Uterus (tissue), 3 donors: ENCODE measurements at regions not wholly inside any gene's neighbourhood (a gene's known extent, or its start where the extent isn't known, plus 50 kb on each side); places are given as distances from the start of the nearest gene placed in this dataset.

Experiments
- DNase-seq, 2 donors: peaks; one replicate each; pipeline ENCODE4 v3.0.0-alpha.2; 2019 to 2020
- H3K27ac ChIP-seq, 2 donors: fragments of 200-600 bp; sonication (generic); 1 replicate in 1 of 2; 2 replicates in 1 of 2; pipeline ENCODE4 v1.5.1; 2016 to 2018
- H3K27me3 ChIP-seq, 2 donors: fragments of 200-600 bp; sonication (generic); one replicate each; pipeline ENCODE4 v1.5.1; 2018 to 2019; ENCODE audit warnings: control low read depth in 1 of 2
- H3K36me3 ChIP-seq, 2 donors: fragments of 200-600 bp; sonication (generic); one replicate each; pipeline ENCODE4 v1.5.1; 2019; ENCODE audit warnings: control low read depth in 1 of 2
- H3K4me1 ChIP-seq, 2 donors: fragments of 200-600 bp; sonication (generic); one replicate each; pipeline ENCODE4 v1.5.1; 2018 to 2019; ENCODE audit warnings: control low read depth in 1 of 2
- H3K4me3 ChIP-seq, 2 donors: fragments of 200-600 bp; sonication (generic); 1 replicate in 1 of 2; 2 replicates in 1 of 2; pipeline ENCODE4 v1.5.1; 2018 to 2019; ENCODE audit warnings: mild to moderate bottlenecking in 1 of 2
- H3K9me3 ChIP-seq, 2 donors: fragments of 200-600 bp; sonication (generic); one replicate each; pipeline ENCODE4 v1.5.1; 2019; ENCODE audit warnings: control low read depth in 1 of 2
- POLR2A ChIP-seq, 2 donors: fragments of 450-650 bp; IDR thresholded peaks; one replicate each; pipeline ENCODE4 v1.6.1; 2016; ENCODE audit warnings: antibody characterized with exemption in 2 of 2, mild to moderate bottlenecking in 1 of 2, moderate library complexity in 1 of 2
- intact Hi-C: fragments of 100-400 bp; cut with DNase I; formaldehyde crosslinking; loops from one replicate; pipeline ENCODE4 v1.15.1; 2023; ENCODE audit warnings: low total_unique reads
- TF ChIP-seq, protein P1 (sequence below), 4 experiments: fragments of 200-600 bp in 2 of 4; fragments of 450-650 bp in 2 of 4; sonication (generic) in 2 of 4; IDR thresholded peaks; one replicate each; pipeline ENCODE4 v1.5.1; 2016 to 2019; ENCODE audit warnings: antibody characterized with exemption in 4 of 4, mild to moderate bottlenecking in 2 of 4, moderate library complexity in 1 of 4
- donor health status: DM: yes; HTN: yes; CAD: no.

DNA sequence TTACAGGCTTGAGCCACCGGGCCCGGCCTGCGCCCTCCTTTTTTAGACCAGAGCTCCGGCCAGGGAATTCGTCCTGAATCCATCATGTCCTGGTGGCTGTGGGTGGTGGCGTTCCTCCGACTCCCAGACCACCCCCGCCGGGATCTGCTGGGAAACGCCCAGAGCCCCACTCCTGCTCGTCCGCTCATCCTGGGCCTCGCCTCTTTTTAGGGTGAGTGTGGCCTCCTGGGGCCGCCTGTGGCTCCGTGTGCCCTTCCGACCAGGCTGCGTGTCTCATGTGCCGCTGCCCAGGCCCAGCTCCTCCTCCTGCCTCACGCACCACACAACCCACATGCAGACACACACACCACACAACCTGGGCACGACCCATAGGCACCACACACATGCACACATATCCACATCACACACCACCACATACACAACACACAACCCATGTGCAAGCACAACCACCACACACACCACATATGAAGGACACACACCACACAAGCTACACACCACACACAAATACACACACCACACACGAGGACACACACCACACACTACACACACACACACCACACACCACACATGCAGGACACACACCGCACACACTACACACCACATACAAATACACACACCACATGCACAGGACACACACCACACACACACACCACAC, 946.2 kb downstream of the BRD1 start:
- DNase-seq: no peak
- H3K27ac ChIP-seq: no peak overlapping the region
- TF ChIP-seq, protein P1, sequence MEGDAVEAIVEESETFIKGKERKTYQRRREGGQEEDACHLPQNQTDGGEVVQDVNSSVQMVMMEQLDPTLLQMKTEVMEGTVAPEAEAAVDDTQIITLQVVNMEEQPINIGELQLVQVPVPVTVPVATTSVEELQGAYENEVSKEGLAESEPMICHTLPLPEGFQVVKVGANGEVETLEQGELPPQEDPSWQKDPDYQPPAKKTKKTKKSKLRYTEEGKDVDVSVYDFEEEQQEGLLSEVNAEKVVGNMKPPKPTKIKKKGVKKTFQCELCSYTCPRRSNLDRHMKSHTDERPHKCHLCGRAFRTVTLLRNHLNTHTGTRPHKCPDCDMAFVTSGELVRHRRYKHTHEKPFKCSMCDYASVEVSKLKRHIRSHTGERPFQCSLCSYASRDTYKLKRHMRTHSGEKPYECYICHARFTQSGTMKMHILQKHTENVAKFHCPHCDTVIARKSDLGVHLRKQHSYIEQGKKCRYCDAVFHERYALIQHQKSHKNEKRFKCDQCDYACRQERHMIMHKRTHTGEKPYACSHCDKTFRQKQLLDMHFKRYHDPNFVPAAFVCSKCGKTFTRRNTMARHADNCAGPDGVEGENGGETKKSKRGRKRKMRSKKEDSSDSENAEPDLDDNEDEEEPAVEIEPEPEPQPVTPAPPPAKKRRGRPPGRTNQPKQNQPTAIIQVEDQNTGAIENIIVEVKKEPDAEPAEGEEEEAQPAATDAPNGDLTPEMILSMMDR (IDR thresholded peaks at IDR 0.05): no peak
- TF ChIP-seq POLR2A (IDR thresholded peaks at IDR 0.05): no peak
- no peaks in the 10 kb centered on the region for H3K4me1 ChIP-seq
- H3K36me3 ChIP-seq: no peaks in the 10 kb centered on the region
- no peak overlapping the region for H3K4me3 ChIP-seq
- no peaks in the 10 kb centered on the region for H3K27me3 ChIP-seq
- intact Hi-C loops: no loop called here
- H3K9me3 ChIP-seq: no peaks in the 10 kb centered on the region

GRCh38 chr22:48880749-48881148, 946.9 kb downstream of the BRD1 start:
- H3K27me3 ChIP-seq: no peaks in the 10 kb centered on the region
- no peaks in the 10 kb centered on the region for H3K4me1 ChIP-seq
- no peak overlapping the region for H3K4me3 ChIP-seq
- TF ChIP-seq POLR2A (IDR thresholded peaks at IDR 0.05): no peak
- TF ChIP-seq, protein P1 (IDR thresholded peaks at IDR 0.05): no peak
- intact Hi-C loops: no loop called here
- no peaks in the 10 kb centered on the region for H3K9me3 ChIP-seq
- H3K36me3 ChIP-seq: no peaks in the 10 kb centered on the region
- DNase-seq: no peak
- H3K27ac ChIP-seq: no peak overlapping the region

DNA sequence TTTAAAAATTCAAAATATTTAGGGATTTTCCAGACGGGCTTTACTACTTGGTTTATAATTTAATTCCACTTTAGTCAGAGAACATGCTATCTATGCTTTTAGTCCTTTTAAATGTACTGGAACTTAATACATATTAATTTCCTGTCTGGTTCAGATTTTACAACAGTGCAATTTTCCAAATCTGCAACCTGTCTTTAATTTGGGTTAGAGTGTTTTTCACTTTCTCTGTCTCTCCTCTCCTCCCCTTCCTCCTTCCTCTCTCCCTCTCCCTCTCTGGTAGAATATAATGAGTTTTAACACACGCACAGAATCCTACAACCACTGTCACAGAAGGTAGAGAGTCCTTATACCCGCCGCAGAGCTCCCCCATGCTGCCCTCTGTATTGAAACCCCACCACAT, 950.7 kb downstream of the BRD1 start:
- Histone ChIP-seq H3K36me3 (no peaks in the 10 kb centered on the region), H3K27ac (no peak overlapping the region), H3K27me3 (no peaks in the 10 kb centered on the region), H3K4me3 (no peak overlapping the region), H3K4me1 (no peaks in the 10 kb centered on the region), H3K9me3 (no peaks in the 10 kb centered on the region)
- intact Hi-C loops: no loop called here
- DNase-seq: no peak
- no peak for TF ChIP-seq POLR2A (IDR thresholded peaks at IDR 0.05)
- TF ChIP-seq, protein P1 (IDR thresholded peaks at IDR 0.05): no peak

DNA sequence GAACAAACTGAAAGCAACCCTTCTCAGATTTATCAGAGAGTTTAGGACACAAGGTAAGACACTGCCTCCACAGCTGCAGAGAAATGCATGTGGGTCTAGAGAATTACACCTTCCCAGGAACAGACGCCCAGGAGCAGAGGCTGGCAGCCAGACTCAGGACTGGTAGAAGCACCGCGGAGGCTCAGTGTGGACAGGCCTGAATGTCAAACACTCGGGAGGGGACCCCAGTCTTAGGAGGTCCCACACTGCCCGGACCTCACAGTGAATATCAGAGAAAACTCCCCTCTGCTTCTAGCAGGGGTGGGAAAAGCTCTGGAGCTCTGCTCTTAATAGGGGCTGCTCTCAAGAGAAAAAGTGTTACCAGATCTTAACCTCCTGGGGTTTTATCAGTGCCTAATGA, 952.7 kb downstream of the BRD1 start:
- H3K4me3 ChIP-seq: no peak overlapping the region
- intact Hi-C loops: no loop called here
- no peaks in the 10 kb centered on the region for H3K4me1 ChIP-seq
- no peak for TF ChIP-seq POLR2A (IDR thresholded peaks at IDR 0.05)
- TF ChIP-seq, protein P1 (IDR thresholded peaks at IDR 0.05): no peak
- H3K27me3 ChIP-seq: no peaks in the 10 kb centered on the region
- H3K9me3 ChIP-seq: no peaks in the 10 kb centered on the region
- no peaks in the 10 kb centered on the region for H3K36me3 ChIP-seq
- DNase-seq: no peak
- no peak overlapping the region for H3K27ac ChIP-seq

- H3K4me3 ChIP-seq: no peak overlapping the region
- TF ChIP-seq, protein P1 (IDR thresholded peaks at IDR 0.05): no peak
- no peak for TF ChIP-seq POLR2A (IDR thresholded peaks at IDR 0.05)
- no peak overlapping the region for H3K27ac ChIP-seq
- no peaks in the 10 kb centered on the region for H3K27me3 ChIP-seq
- H3K4me1 ChIP-seq: no peaks in the 10 kb centered on the region
- intact Hi-C loops: no loop called here
- no peak for DNase-seq
- H3K36me3 ChIP-seq: no peaks in the 10 kb centered on the region
- H3K9me3 ChIP-seq: no peaks in the 10 kb centered on the region
Measured at GRCh38 chr22:48873191-48873520, 954.5 kb downstream of the BRD1 start.
